ENCODE measurements at regions not wholly inside any gene's neighbourhood (a gene's known extent, or its start where the extent isn't known, plus 50 kb on each side); places are given as distances from the start of the nearest gene placed in this dataset.

DNA sequence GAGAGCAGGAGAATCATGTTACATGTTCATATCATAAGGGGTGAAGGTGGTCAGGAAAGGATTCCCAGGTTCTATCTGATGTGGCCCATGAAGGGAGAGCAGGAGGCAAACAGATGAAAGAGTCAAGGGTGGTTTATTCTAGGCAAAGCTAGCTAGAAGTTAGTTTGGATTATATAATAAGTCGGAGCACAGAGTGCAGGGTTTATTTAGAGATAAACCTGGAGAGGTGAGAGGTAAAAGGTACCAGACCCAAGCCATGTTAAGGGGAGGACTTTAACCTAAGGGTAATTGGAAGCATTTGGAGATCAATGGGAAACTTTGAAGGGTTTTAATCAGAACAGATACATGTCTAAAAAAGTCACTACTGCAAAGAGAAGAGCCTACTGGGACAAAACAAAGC lies 69.2 kb upstream of the LRATD1 start:
- DNase-seq = no peak

DNA sequence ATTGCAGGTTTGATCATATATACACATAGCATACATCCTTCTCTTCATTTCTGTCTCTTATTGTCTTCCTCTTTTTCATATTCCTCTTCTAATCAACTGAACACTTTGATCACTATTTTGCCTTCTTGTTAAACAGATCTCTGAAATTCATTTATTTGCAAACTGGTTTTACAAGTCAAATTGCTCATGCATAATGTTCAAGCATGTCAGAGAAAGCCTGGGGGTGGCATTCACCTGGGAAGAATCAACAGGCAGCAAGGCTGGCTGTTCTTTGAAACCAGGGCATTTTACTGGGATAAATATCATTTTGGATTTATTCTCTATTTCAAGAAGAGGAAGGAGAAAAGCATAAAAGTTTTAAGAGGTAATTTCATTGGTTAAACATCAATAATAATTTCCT lies 66.9 kb upstream of the LRATD1 start:
- DNase-seq = no peak

GRCh38 chr2:14567561-14567960 lies 65.0 kb upstream of the LRATD1 start:
- DNase-seq = no peak

DNA sequence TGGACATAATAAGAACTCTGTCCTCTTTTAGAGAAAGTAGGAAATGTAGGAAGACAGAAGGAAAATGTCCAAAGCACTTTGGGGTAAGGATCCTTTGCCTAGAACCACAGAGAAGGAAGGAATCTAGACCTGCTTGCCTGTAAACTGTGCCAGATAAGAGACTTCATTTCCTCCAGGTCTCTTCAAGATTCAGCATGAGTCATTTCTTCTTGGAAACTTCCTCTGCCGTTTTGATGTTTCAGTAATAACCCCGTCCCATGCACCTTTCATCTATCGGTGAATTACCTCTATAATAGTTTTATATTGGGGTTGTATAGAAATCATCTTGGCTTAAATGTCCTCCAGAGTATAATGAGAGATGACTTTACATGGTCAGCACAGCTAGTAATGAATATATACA lies 63.2 kb upstream of the LRATD1 start:
- no peak for DNase-seq

- DNase-seq = no peak
Measured at GRCh38 chr2:14572633-14573032, 59.9 kb upstream of the LRATD1 start.

- no peak for DNase-seq
Measured at GRCh38 chr2:14577843-14578242, 54.7 kb upstream of the LRATD1 start.

All from stimulated activated naive CD4-positive, alpha-beta T cell treated with Interleukin-2 at 50 U/mL for 16 hours (primary cell).